Testis (tissue), 2 donors: ENCODE measurements at regions not wholly inside any gene's neighbourhood (a gene's known extent, or its start where the extent isn't known, plus 50 kb on each side); places are given as distances from the start of the nearest gene placed in this dataset.
"Not testable (repeated sequence)": the region's sequence is repeated elsewhere in the genome, so short reads cannot be mapped to it uniquely, and the experiment has no call there.

ENCODE experiments used
- DNase-seq: peaks from one replicate; pipeline ENCODE4 v3.0.0-alpha.2; 2019
- H3K27ac ChIP-seq, 2 donors: fragments of 200-600 bp; sonication (generic); one replicate each; pipeline ENCODE4 v1.5.1; 2019
- H3K27me3 ChIP-seq: fragments of 200-600 bp; sonication (generic); one replicate; pipeline ENCODE4 v1.5.1; 2019
- H3K36me3 ChIP-seq: fragments of 200-600 bp; sonication (generic); one replicate; pipeline ENCODE4 v1.5.1; 2017; ENCODE audit warnings: low read depth; ENCODE audit errors: missing control alignments
- H3K4me1 ChIP-seq: fragments of 200-600 bp; sonication (generic); one replicate; pipeline ENCODE4 v1.5.1; 2019
- H3K4me3 ChIP-seq, 2 donors: fragments of 200-600 bp; sonication (generic); one replicate each; pipeline ENCODE4 v1.5.1; 2017 to 2019
- H3K9me3 ChIP-seq: fragments of 200-600 bp; sonication (generic); one replicate; pipeline ENCODE4 v1.5.1; 2017
- CTCF ChIP-seq, 3 experiments: fragments of 450-650 bp in 2 of 3; fragments of 200-600 bp in 1 of 3; sonication (generic) in 1 of 3; IDR thresholded peaks; one replicate each; pipeline ENCODE4 v1.5.1; 2016 to 2019; ENCODE audit warnings: antibody characterized with exemption in 3 of 3, mild to moderate bottlenecking in 2 of 3, moderate library complexity in 1 of 3
- POLR2A ChIP-seq: fragments of 450-650 bp; IDR thresholded peaks from one replicate; pipeline ENCODE4 v1.6.1; 2017; ENCODE audit warnings: antibody characterized with exemption, mild to moderate bottlenecking, moderate library complexity
- WGBS, 2 donors: methylation state at CpG; one replicate each; pipeline ENCODE4 v1.1.5; 2018; 5-methylcytosine and 5-hydroxymethylcytosine counted together
- intact Hi-C: fragments of 100-400 bp; cut with DNase I; formaldehyde crosslinking; loops from one replicate; pipeline ENCODE4 v1.15.1; 2023; ENCODE audit warnings: low total_unique reads

GRCh38 chr5:145521523-145521922, 313.6 kb downstream of the PRELID2 start:
- Histone ChIP-seq H3K4me3 (no peak overlapping the region), H3K27ac (no peak overlapping the region), H3K27me3 (no peaks in the 10 kb centered on the region), H3K9me3 (no peaks in the 10 kb centered on the region), H3K4me1 (no peaks in the 10 kb centered on the region), H3K36me3 (no peaks in the 10 kb centered on the region)
- intact Hi-C loops, result no loop called here
- DNase-seq, result no peak
- 88 to 91% methylated on average over 1 of the region's 1 CpG for WGBS, 2 donors
- TF ChIP-seq POLR2A, result no peak

GRCh38 chr5:145521066-145521465, 314.1 kb downstream of the PRELID2 start:
- TF ChIP-seq CTCF (IDR thresholded peaks at IDR 0.05), result no peak
- no peak for TF ChIP-seq POLR2A
- H3K4me3 ChIP-seq, result no peak overlapping the region
- DNase-seq, result no peak
- H3K36me3 ChIP-seq, result no peaks in the 10 kb centered on the region
- H3K27ac ChIP-seq, result no peak overlapping the region
- no peaks in the 10 kb centered on the region for H3K9me3 ChIP-seq
- whole genome bisulfite sequencing, 2 donors, result 66 to 77% methylated on average over 3 of the region's 3 CpGs
- no peaks in the 10 kb centered on the region for H3K4me1 ChIP-seq
- H3K27me3 ChIP-seq, result no peaks in the 10 kb centered on the region
- intact Hi-C loops, result no loop called here

- DNase-seq, result no peak
- intact Hi-C loops, result no loop called here
- Histone ChIP-seq H3K27ac (no peak overlapping the region), H3K36me3 (no peaks in the 10 kb centered on the region), H3K27me3 (no peaks in the 10 kb centered on the region), H3K4me1 (no peaks in the 10 kb centered on the region), H3K9me3 (no peaks in the 10 kb centered on the region), H3K4me3 (no peak overlapping the region)
- TF ChIP-seq POLR2A, result no peak
- TF ChIP-seq CTCF (IDR thresholded peaks at IDR 0.05), result no peak
- WGBS, 2 donors, result 76 to 79% methylated on average over 4 of the region's 4 CpGs
Observed at GRCh38 chr5:145520335-145520734, 314.8 kb downstream of the PRELID2 start.

GRCh38 chr5:145517588-145517987, 317.6 kb downstream of the PRELID2 start:
- H3K27ac ChIP-seq, intact Hi-C loops, H3K9me3 ChIP-seq, H3K4me1 ChIP-seq, H3K4me3 ChIP-seq, H3K36me3 ChIP-seq, DNase-seq, H3K27me3 ChIP-seq: not testable (repeated sequence)

- 96% methylated on average over 3 of the region's 3 CpGs for WGBS, 2 donors
Observed at GRCh38 chr5:145511351-145511750, 323.8 kb downstream of the PRELID2 start.

More at GRCh38 chr5:145511351-145511750, 323.8 kb downstream of the PRELID2 start:
- no peaks in the 10 kb centered on the region for H3K27me3 ChIP-seq
- no peak for DNase-seq
- H3K36me3 ChIP-seq, result no peaks in the 10 kb centered on the region
- intact Hi-C loops, result no loop called here
- H3K4me3 ChIP-seq, result no peak overlapping the region
- H3K4me1 ChIP-seq, result no peaks in the 10 kb centered on the region
- no peak overlapping the region for H3K27ac ChIP-seq
- no peak for TF ChIP-seq CTCF (IDR thresholded peaks at IDR 0.05)
- TF ChIP-seq POLR2A, result no peak
- H3K9me3 ChIP-seq, result no peaks in the 10 kb centered on the region
